NCI-H1105 treated with DMSO at 0.1 percent for 48 hours (cell line): ENCODE measurements at regions not wholly inside any gene's neighbourhood (a gene's known extent, or its start where the extent isn't known, plus 50 kb on each side); places are given as distances from the start of the nearest gene placed in this dataset.
"Not testable (repeated sequence)": the region's sequence is repeated elsewhere in the genome, so short reads cannot be mapped to it uniquely, and the experiment has no call there.

Source experiments
- DNase-seq: peaks from one replicate; lab custom pipeline; 2025; lab: John Stamatoyannopoulos, UW

GRCh38 chr3:146757759-146758158 is 152.6 kb upstream of the PLSCR5 start:
- DNase-seq, result no peak

DNA sequence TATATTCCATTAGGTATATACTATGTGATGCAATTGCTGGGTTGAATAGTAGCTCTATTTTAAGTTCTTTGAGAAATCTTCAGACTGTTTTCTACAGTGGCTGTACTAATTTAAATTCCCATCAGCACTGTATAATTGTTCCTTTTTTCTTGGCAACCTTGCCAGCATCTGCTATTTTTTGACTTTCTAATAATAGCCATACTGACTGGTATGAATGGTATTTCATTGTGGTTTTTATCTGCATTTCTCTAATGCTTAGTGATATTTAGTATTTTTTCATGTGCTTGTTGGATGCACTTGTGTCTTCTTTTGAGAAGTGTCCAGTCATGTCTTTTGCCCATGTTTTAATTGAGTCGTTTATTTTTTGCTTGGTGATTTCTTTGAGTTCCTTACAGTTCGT is 145.1 kb upstream of the PLSCR5 start:
- DNase-seq, result no peak

DNA sequence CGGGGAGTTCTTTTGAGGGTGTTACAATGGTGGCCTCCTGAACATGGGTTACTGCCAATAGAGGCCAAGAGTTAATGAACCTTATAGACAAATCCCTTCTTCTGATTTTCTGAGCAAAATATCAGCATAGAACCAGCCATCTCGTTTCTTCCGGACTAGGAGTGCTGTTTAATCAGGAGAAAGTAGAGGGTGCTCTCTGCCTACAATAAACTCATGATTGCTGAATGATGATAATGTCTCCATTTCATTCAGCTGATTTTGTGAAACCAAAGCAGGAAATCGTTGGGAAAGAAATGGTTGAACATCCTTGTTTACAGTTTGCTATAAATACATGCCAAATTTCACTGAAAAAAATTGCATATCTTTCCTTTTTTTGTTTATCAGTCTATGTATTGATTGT is 142.8 kb upstream of the PLSCR5 start:
- peak; percentile 32 for DNase-seq

GRCh38 chr3:146747051-146747450 is 141.9 kb upstream of the PLSCR5 start:
- DNase-seq, result no peak

DNA sequence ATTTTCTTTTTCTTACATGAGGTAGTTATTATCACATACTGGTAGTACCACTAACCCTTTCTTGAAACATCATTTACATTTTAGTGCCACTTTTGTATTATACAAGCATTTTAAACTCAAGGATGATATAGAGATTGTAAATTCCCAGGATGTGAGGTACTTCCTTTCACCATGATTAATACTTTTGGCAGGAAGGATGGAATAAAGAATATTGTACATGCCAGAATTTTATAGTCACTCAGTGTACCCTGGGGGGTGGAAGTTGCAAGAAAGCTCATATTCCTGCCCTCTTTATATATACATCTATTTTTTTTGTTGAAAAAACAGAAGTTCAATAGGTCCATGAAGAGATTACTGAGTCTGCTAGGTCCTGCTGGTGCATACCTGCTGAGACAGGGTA is 141.0 kb upstream of the PLSCR5 start:
- no peak for DNase-seq

GRCh38 chr3:146739203-146739671 is 134.1 kb upstream of the PLSCR5 start:
- no peak for DNase-seq

GRCh38 chr3:146732325-146732724 is 127.2 kb upstream of the PLSCR5 start:
- no peak for DNase-seq

GRCh38 chr3:146715170-146715569 is 110.0 kb upstream of the PLSCR5 start:
- no peak for DNase-seq

GRCh38 chr3:146712806-146713205 is 107.7 kb upstream of the PLSCR5 start:
- no peak for DNase-seq

DNA sequence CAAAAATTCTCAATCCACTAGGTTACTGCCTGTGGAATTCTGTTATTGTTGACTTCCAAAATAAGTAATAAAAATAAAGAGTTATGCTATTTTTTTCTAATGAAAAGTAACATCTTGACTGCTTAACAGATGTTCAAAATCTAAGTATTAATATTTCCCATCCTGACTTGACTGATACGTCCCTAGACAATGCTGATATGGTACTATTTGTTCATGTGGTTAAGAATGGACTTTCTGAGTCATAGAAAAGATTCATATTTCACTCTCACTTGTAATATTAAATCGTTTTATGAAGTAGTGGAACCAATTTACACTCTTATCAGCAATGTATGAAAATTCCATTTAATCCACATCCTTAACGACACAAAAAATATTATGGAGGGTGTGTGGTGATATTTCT is 104.8 kb upstream of the PLSCR5 start:
- DNase-seq, result no peak

DNA sequence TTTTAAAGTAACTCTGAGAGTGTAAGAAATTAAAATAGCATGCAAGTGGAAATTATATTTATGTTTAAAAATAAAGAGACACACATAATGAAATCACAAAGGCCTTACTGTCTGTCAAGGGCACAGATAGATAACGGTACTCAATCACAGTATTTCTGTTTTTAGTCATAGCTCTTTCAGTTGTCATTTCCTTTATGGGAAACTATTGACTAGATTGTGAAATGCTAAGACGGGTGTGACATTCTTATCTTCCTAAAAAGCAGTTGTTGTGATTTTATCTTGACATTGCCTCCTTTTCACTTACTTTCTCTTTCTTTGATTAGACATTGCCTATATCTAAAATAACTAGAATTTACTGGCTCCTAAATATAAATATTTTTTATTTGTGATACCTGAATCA is 100.1 kb upstream of the PLSCR5 start:
- no peak for DNase-seq

- no peak for DNase-seq
Observed at GRCh38 chr3:146702237-146702636, 97.1 kb upstream of the PLSCR5 start.

- DNase-seq, result no peak
Observed at GRCh38 chr3:146701246-146701645, 96.1 kb upstream of the PLSCR5 start.

DNA sequence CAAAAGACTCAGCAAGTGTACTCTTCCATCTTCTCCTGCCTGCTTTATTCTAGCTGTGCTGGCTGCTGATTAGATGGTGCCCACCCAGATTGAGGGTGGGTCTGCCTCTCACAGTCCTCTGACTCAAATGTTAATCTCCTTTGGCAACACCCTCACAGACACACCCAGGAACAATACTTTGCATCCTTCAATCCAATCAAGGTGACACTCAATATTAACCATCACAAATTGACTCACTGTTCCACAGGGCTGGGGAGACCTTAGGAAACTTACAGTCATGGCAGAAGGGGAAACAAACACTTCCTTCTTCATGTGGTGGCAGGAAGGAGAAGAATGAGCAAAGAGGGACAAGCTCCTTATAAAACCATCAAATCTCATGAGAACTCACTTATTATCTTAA is 94.9 kb upstream of the PLSCR5 start:
- not testable (repeated sequence) for DNase-seq

GRCh38 chr3:146692254-146692653 is 87.1 kb upstream of the PLSCR5 start:
- DNase-seq, result no peak

DNA sequence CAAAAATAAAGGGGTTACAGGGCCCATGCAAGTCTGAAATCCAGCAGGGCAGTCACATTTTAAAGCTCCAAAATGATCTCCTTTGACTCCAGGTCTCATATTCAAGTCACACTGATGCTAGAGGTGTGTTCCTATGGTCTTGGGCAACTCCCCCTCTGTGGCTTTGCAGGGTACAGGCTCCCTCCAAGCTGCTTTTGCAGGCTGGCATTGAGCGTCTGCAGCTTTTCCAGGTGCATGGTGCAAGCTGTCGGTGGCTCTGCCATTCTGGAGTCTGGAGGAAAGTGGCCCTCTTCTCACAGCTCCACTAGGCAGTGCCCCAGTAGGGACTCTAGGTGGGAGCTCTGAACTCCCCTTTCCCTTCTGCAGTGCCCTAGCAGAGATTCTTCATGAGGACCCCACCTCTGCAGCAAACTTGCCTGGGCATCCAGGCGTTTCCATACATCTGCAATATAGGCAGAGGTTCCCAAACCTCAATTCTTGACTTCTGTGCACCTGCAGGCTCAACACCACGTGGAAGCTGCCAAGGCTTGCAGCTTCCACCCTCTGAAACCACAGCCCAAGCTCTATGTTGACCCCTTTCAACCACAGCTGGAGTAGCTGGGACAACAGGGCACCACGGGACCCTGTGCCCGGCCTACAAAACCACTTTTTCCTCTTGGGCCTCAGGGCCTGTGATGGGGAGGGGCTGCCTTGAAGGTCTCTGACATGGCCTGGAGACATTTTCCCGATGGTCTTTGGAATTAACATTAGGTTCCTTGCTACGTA is 80.1 kb upstream of the PLSCR5 start:
- no peak for DNase-seq

DNA sequence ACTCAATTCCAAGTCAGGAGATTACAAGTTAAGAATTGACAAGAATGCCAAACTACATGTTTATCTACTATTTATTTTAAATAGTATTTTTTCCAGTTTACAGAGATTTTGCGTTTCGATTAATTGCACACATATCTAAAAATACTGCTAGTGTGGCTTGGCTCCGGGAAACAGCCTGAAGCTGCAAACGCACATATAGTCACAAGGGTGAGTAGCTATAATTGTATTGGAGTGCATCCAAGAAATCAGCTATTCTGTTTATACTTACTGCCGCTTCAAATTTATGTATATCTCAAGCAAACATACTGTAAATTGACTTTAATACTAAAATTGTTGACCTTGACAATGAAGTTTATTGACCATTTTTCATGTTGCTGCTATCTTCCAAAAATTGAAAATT is 77.0 kb upstream of the PLSCR5 start:
- DNase-seq, result peak; percentile 95

DNA sequence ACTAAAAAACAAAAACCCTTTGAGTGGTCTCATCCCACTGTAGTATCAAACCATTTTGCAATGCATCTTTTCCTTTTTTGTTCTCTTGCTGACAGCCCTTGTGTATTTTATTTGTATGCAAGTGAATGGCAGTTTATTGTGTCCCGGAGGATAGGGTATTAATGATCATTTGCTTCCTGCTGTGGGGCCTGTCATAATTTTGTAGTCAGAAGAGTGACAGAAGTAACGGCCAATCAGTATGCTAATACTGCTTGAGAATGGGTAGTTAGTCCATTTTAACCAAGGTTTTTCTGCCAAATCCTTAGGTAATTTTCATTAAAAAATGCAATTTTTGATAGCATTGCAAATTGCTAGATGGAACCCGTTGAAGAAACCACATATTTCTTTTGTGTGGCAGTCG is 75.5 kb upstream of the PLSCR5 start:
- DNase-seq, result no peak

- no peak for DNase-seq
Observed at GRCh38 chr3:146679995-146680394, 74.8 kb upstream of the PLSCR5 start.

DNA sequence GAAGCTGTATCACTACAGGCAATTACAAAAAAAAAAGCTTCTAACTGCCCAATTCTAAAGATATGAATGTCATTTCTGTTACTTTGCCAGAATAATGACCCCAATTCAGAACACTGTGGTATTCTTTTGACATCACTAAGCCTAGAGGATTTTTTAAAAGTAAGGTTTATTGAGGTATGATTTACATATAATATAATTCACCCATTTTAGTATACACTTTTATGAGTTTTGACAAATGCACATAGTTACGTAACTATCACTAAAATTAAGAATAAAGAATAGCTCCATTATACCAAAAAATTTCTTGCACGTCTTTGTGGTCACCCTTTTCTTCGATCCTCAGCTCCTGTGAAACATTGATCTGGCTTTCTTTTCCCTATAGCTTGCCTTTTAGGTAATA is 74.0 kb upstream of the PLSCR5 start:
- no peak for DNase-seq

DNA sequence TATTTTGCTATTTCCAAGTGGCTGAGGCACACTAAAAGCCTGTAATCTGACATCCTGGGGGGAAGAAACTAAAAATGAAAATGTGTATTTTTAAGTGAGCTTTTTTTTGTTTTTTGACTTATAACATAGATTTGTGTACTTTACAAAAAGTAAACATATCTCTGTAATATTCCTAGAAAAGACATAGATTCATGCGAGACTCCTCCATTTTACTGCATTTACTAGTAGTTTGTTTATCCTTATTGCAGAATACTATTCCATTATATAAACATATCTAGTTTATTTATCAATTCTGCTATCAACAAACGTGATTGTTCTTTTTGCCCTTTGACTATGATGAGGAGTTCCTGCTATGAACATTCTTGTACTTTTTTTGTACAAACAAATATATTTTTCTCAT is 67.8 kb upstream of the PLSCR5 start:
- no peak for DNase-seq

GRCh38 chr3:146664403-146664802 is 59.3 kb upstream of the PLSCR5 start:
- DNase-seq, result no peak

- DNase-seq, result no peak
Observed at GRCh38 chr3:146658841-146659240, 53.7 kb upstream of the PLSCR5 start.

GRCh38 chr3:146655333-146655996 is 50.3 kb upstream of the PLSCR5 start:
- no peak for DNase-seq
